OCI-LY1 (cell line): ENCODE measurements at regions not wholly inside any gene's neighbourhood (a gene's known extent, or its start where the extent isn't known, plus 50 kb on each side); places are given as distances from the start of the nearest gene placed in this dataset.

Experiments used
- EZH2 ChIP-seq: fragments of 200-600 bp; sonication (generic), shearing (Covaris generic); IDR thresholded peaks from 2 replicates; pipeline ENCODE4 v1.8.0; 2017; ENCODE audit warnings: borderline replicate concordance, mixed run types, mild to moderate bottlenecking, antibody characterized with exemption, low read length, moderate library complexity, mixed read lengths
- TF ChIP-seq, protein P1 (sequence below): fragments of 200-600 bp; sonication (generic), shearing (Covaris generic); IDR thresholded peaks from 2 replicates; pipeline ENCODE4 v1.5.1; 2017; ENCODE audit warnings: mild to moderate bottlenecking, antibody characterized with exemption, low read length, moderate library complexity, mixed read lengths

DNA sequence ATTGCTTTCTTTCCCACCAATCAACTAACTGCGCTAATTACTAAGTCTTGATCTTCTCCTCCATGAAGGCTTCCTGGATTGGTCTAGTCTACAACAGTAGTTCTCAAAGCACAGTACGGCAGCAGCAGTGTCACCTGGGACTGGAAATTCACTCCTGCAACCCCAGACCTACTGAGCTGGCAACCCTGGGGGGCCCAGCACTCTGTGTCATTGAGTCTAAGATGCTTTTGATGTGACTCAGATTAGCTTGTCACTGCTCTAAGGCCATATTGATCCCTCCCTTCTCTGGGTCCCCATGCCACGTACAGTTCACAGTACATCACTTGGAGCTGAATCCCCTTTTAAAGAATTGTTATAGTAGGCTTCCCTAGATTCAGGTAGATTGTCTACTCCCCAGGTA, 65.7 kb upstream of the KMT2C start:
- TF ChIP-seq EZH2 = no peak
- TF ChIP-seq, protein P1, sequence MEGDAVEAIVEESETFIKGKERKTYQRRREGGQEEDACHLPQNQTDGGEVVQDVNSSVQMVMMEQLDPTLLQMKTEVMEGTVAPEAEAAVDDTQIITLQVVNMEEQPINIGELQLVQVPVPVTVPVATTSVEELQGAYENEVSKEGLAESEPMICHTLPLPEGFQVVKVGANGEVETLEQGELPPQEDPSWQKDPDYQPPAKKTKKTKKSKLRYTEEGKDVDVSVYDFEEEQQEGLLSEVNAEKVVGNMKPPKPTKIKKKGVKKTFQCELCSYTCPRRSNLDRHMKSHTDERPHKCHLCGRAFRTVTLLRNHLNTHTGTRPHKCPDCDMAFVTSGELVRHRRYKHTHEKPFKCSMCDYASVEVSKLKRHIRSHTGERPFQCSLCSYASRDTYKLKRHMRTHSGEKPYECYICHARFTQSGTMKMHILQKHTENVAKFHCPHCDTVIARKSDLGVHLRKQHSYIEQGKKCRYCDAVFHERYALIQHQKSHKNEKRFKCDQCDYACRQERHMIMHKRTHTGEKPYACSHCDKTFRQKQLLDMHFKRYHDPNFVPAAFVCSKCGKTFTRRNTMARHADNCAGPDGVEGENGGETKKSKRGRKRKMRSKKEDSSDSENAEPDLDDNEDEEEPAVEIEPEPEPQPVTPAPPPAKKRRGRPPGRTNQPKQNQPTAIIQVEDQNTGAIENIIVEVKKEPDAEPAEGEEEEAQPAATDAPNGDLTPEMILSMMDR = no peak
